ENCODE measurements at regions not wholly inside any gene's neighbourhood (a gene's known extent, or its start where the extent isn't known, plus 50 kb on each side); places are given as distances from the start of the nearest gene placed in this dataset.

DNA sequence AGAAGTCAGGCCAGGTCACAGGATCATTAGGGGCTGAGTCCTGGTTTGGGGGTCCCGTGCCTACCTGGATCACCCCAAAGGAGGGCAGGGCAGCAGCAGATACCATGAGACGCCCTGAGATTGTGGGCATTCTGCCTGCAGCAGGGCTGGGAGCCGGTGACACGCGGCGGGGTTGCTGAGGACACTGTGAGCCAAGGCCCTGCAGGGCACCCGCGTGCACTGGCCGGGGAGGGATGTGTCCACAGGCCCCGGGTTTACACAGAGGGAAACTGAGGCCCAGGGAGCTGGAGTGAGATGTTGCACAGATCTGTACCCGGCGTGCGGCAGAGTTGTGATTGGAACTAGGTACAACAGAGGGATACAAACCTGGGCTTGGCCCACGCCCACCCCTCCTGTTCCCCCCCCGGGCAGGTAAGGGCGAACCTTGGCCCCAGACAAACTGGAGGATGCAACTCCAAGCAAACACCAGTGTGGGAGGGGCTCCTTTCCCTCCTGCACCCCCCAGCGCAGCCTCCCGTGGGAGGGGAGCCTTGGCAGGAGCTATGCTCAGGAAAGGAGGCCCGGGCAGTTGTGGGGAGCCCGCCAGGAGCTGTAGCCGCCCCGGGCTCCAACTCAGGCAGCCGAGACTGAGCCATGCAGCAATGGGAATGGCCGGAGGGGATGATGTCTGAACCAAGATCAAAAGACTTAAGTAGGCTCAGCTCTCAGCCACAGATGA, 91.3 kb downstream of the ENGASE start:
- Histone ChIP-seq H3K36me3 (replicated peaks in 1 of 2; ENCODE audit: control insufficient read depth in 1 of 2, insufficient read depth in 2 of 2, low read length in 2 of 2) (no peaks in the 10 kb centered on the region), H3K4me3 (replicated peaks in 1 of 3; ENCODE audit: insufficient read depth in 1 of 3, low read depth in 2 of 3, low read length in 3 of 3) (no peak overlapping the region), H3K79me2 (ENCODE audit: insufficient read depth, low read length) (no peaks in the 10 kb centered on the region), H3K9me3 (ENCODE audit: low read length) (no peaks in the 10 kb centered on the region), H4K20me1 (ENCODE audit: insufficient read depth, low read length) (no peaks in the 10 kb centered on the region; the same call in 1 of the 2 replicates), H3K4me2 (ENCODE audit: low read depth, low read length) (no peak overlapping the region), H3K27ac (ENCODE audit: extremely low read length, insufficient read depth, low read length) (no peak overlapping the region), H2AFZ (ENCODE audit: low read length) (no peak overlapping the region), H3K27me3 (ENCODE audit: control insufficient read depth in 1 of 2, insufficient read depth in 2 of 2, low read length in 2 of 2) (peaks cover 40 to 98% of the 10 kb centered on the region in 2 experiments), H3K9ac (ENCODE audit: insufficient read depth, low read depth, low read length) (no peak overlapping the region), H3K4me1 (ENCODE audit: insufficient read depth, low read length) (no peaks in the 10 kb centered on the region)
- CTCF ChIA-PET (ENCODE audit: low intra/inter-chr PET ratio, low total read pairs), result no interaction called here
- FAIRE-seq, result no peak
- TF ChIP-seq EZH2 (conservative IDR thresholded peaks at IDR 0.05; ENCODE audit: low read depth, low read length), result 0 out of 2 replicates have a peak, but pooled peaks have one; percentile 31
- TF ChIP-seq ZNF230 (CRISPR knock-in tag; IDR thresholded peaks at IDR 0.05), result no peak
- TF ChIP-seq, protein P1, sequence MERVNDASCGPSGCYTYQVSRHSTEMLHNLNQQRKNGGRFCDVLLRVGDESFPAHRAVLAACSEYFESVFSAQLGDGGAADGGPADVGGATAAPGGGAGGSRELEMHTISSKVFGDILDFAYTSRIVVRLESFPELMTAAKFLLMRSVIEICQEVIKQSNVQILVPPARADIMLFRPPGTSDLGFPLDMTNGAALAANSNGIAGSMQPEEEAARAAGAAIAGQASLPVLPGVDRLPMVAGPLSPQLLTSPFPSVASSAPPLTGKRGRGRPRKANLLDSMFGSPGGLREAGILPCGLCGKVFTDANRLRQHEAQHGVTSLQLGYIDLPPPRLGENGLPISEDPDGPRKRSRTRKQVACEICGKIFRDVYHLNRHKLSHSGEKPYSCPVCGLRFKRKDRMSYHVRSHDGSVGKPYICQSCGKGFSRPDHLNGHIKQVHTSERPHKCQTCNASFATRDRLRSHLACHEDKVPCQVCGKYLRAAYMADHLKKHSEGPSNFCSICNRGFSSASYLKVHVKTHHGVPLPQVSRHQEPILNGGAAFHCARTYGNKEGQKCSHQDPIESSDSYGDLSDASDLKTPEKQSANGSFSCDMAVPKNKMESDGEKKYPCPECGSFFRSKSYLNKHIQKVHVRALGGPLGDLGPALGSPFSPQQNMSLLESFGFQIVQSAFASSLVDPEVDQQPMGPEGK (CRISPR knock-in tag; IDR thresholded peaks at IDR 0.05), result peak; percentile 64; the same call in 1 of the 2 replicates
- peak; percentile 20; the same call in 1 of the 2 replicates for TF ChIP-seq MTA1 (CRISPR knock-in tag; IDR thresholded peaks at IDR 0.05; ENCODE audit: borderline replicate concordance)
- DNase-seq (ENCODE audit: low spot score), result no peak
- POLR2A ChIA-PET, result no interaction called here
- in situ Hi-C loops (cut with HindIII; ENCODE audit: extremely low pct_ligation_motif_present, low pct_unique_long_range_greater_than_20kb) (no loop called here), intact Hi-C loops (cut with micrococcal nuclease; ENCODE audit: unreplicated experiment) (no loop called here)
- no peak for ATAC-seq
- no TSS peak for BruUV-seq (replicated peaks)
- WGBS (ENCODE audit: low lambda C conversion rate), result 4% methylated on average over 15 of the region's 24 CpGs

Measured in HepG2 (cell line).